GM23338 (cell line): ENCODE measurements at regions not wholly inside any gene's neighbourhood (a gene's known extent, or its start where the extent isn't known, plus 50 kb on each side); places are given as distances from the start of the nearest gene placed in this dataset.

Source experiments
- ATAC-seq: fragments of 200-7000 bp; cut with Tn5 transposase; 3 replicates; pipeline ENCODE4 v1.9.1; 2020
- DNase-seq: peaks from one replicate; pipeline ENCODE4 v3.0.0-alpha.2; 2015; ENCODE audit warnings: low spot score
- H2AFZ ChIP-seq: fragments of 200-600 bp; sonication (generic); 2 replicates; pipeline ENCODE4 v1.8.0; 2016; ENCODE audit warnings: antibody characterized with exemption, mild to moderate bottlenecking, moderate library complexity
- H3F3A ChIP-seq: fragments of 200-600 bp; sonication (generic); replicated peaks from 2 replicates; pipeline ENCODE4 v1.8.0; 2017; ENCODE audit warnings: antibody characterized with exemption, mixed run types, low read depth
- H3K27ac ChIP-seq: fragments of 200-600 bp; sonication (generic); 2 replicates; pipeline ENCODE4 v1.6.1; 2016; ENCODE audit warnings: low read depth
- H3K27me3 ChIP-seq: fragments of 200-600 bp; sonication (generic); 2 replicates; pipeline ENCODE4 v1.8.0; 2016; ENCODE audit warnings: mild to moderate bottlenecking, mixed run types, moderate library complexity; ENCODE audit not compliant: insufficient read depth
- H3K36me3 ChIP-seq: fragments of 200-600 bp; sonication (generic); 2 replicates; pipeline ENCODE4 v1.8.0; 2016; ENCODE audit warnings: mild to moderate bottlenecking; ENCODE audit not compliant: insufficient read depth
- H3K4me1 ChIP-seq: fragments of 200-600 bp; sonication (generic); 2 replicates; pipeline ENCODE4 v1.8.0; 2016; ENCODE audit warnings: mild to moderate bottlenecking, moderate library complexity; ENCODE audit not compliant: insufficient read depth
- H3K4me2 ChIP-seq: fragments of 200-600 bp; sonication (generic); 2 replicates; pipeline ENCODE4 v1.7.1; 2017; ENCODE audit warnings: mixed run types
- H3K4me3 ChIP-seq: fragments of 200-600 bp; sonication (generic); 2 replicates; pipeline ENCODE4 v1.6.1; 2016; ENCODE audit warnings: mixed run types
- H3K79me2 ChIP-seq: fragments of 200-600 bp; sonication (generic); replicated peaks from 2 replicates; pipeline ENCODE4 v1.8.0; 2017; ENCODE audit warnings: mild to moderate bottlenecking; ENCODE audit not compliant: insufficient read depth
- H3K9me2 ChIP-seq: fragments of 200-600 bp; sonication (generic); 2 replicates; pipeline ENCODE4 v1.8.0; 2017; ENCODE audit not compliant: insufficient read depth
- H4K20me1 ChIP-seq: fragments of 200-600 bp; sonication (generic); replicated peaks from 2 replicates; pipeline ENCODE4 v1.8.0; 2017; ENCODE audit warnings: mild to moderate bottlenecking; ENCODE audit not compliant: insufficient read depth
- H3K27ac Mint-ChIP-seq: 2 replicates; pipeline ENCODE4 v1.8.0; 2020; ENCODE audit warnings: inconsistent platforms, mild to moderate bottlenecking, moderate library complexity, mixed read lengths
- H3K27me3 Mint-ChIP-seq: 3 replicates; pipeline ENCODE4 v1.8.0; 2022; ENCODE audit warnings: low read depth, mild to moderate bottlenecking, moderate library complexity, mixed read lengths, inconsistent platforms; ENCODE audit not compliant: insufficient read depth, poor library complexity
- H3K36me3 Mint-ChIP-seq: 3 replicates; pipeline ENCODE4 v1.8.0; 2021; ENCODE audit warnings: low read depth, mild to moderate bottlenecking, inconsistent platforms, moderate library complexity, mixed read lengths
- H3K4me1 Mint-ChIP-seq: 3 replicates; pipeline ENCODE4 v1.8.0; 2020; ENCODE audit warnings: mild to moderate bottlenecking, inconsistent platforms, mixed read lengths
- H3K4me3 Mint-ChIP-seq: 3 replicates; pipeline ENCODE4 v1.8.0; 2021; ENCODE audit warnings: moderate library complexity, mild to moderate bottlenecking, inconsistent platforms, mixed read lengths
- H3K9me3 Mint-ChIP-seq: 3 replicates; pipeline ENCODE4 v1.8.0; 2020; ENCODE audit warnings: moderate library complexity, mild to moderate bottlenecking, inconsistent platforms, mixed read lengths
- CREB1 ChIP-seq: fragments of 250-450 bp; sonication (Bioruptor Pico); IDR thresholded peaks from 2 replicates; pipeline ENCODE4 v1.5.0; 2020; ENCODE audit warnings: low read depth, mild to moderate bottlenecking, moderate library complexity
- EZH2 ChIP-seq: fragments of 200-600 bp; sonication (generic); IDR thresholded peaks from one replicate; pipeline ENCODE4 v1.8.0; 2017; ENCODE audit warnings: antibody characterized with exemption, mild to moderate bottlenecking, low read depth; ENCODE audit not compliant: unreplicated experiment
- EZH2phosphoT487 ChIP-seq: fragments of 200-600 bp; sonication (generic); IDR thresholded peaks from one replicate; pipeline ENCODE4 v1.8.1; 2018; ENCODE audit warnings: antibody characterized with exemption; ENCODE audit not compliant: unreplicated experiment
- JUNB ChIP-seq: IDR thresholded peaks from one replicate; pipeline ENCODE4 v1.6.1; 2016; ENCODE audit warnings: antibody characterized with exemption; ENCODE audit not compliant: unreplicated experiment
- NANOG ChIP-seq: IDR thresholded peaks from 2 replicates; pipeline ENCODE4 v1.6.1; 2016; ENCODE audit warnings: antibody characterized with exemption, borderline replicate concordance
- POLR2AphosphoS5 ChIP-seq: IDR thresholded peaks from 2 replicates; pipeline ENCODE4 v1.6.1; 2016; ENCODE audit warnings: antibody characterized with exemption, low read depth
- STAT1 ChIP-seq: IDR thresholded peaks from one replicate; pipeline ENCODE4 v1.6.1; 2016; ENCODE audit warnings: antibody characterized with exemption; ENCODE audit not compliant: unreplicated experiment
- ZNF114 ChIP-seq: fragments of 250-450 bp; sonication (Bioruptor Pico); IDR thresholded peaks from 2 replicates; pipeline ENCODE4 v1.5.0; 2020; ENCODE audit warnings: mild to moderate bottlenecking, moderate library complexity
- ZNF331 ChIP-seq: fragments of 250-450 bp; sonication (Bioruptor Pico); IDR thresholded peaks from 2 replicates; pipeline ENCODE4 v1.5.0; 2020; ENCODE audit warnings: low read depth, mild to moderate bottlenecking, moderate library complexity
- TF ChIP-seq, protein P1 (sequence below): fragments of 250-450 bp; sonication (Bioruptor Pico); IDR thresholded peaks from 2 replicates; pipeline ENCODE4 v1.5.0; 2020; ENCODE audit warnings: mild to moderate bottlenecking, moderate library complexity
- TF ChIP-seq, protein P2 (sequence below): IDR thresholded peaks from 2 replicates; pipeline ENCODE4 v1.6.1; 2016; ENCODE audit warnings: antibody characterized with exemption
- TF ChIP-seq, protein P3 (sequence below), 2 experiments: fragments of 200-600 bp in 1 of 2; sonication (generic) in 1 of 2; conservative IDR thresholded peaks; 2 replicates each; pipeline versions ENCODE4 v1.5.1 to v1.6.1; 2016 to 2017; ENCODE audit warnings: antibody characterized with exemption in 2 of 2, low read depth in 2 of 2, mild to moderate bottlenecking in 2 of 2, moderate library complexity in 1 of 2
- TF ChIP-seq, protein P4 (sequence below): IDR thresholded peaks from one replicate; pipeline ENCODE4 v1.6.1; 2018; ENCODE audit warnings: antibody characterized with exemption; ENCODE audit not compliant: unreplicated experiment

DNA sequence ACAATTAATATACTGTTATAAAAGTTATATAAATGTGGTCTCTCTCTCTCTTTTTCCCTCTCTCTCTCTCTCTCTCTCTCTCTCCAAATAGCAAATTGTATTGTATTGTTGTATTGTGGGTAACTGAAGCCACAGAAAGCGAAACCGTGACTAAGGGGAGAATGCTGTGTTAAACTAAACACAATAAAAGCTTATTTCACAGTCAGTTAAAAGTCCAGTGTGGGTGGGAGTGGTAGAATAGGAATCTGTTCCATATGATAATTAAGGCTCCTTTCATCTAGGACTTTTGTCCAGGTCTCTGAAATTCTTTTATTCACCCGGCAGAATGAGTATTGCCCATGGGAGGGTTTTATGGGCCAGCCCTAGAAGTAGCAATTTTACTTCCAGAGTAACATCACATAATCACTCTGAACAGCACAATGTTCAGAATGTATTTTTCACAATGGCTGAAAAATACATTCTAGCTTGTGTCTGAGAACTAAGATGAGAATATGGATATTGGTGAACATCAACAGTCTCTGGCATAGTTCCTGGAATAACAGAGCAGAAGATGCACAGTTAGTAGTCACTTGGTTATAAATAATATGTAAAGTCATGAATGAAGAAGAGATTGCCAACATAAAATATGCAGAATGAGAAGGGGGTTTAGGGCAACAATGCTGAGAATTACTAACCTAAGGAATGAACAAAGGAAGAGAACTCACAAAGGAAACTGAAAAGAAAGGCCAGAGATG is 399.1 kb downstream of the PLCL1 start:
- no peak overlapping the region for H3K27ac Mint-ChIP-seq

More for the DNA sequence above, 399.1 kb downstream of the PLCL1 start:
- H3K4me3 ChIP-seq = no peak overlapping the region
- no peaks in the 10 kb centered on the region for H3K27me3 ChIP-seq
- ATAC-seq (no peak), DNase-seq (no peak)
- H3K4me1 Mint-ChIP-seq = no peaks in the 10 kb centered on the region
- H3K27me3 Mint-ChIP-seq = no peaks in the 10 kb centered on the region
- no peaks in the 10 kb centered on the region for H3K36me3 ChIP-seq
- no peaks in the 10 kb centered on the region for H3K4me1 ChIP-seq
- no peak overlapping the region for H3K4me2 ChIP-seq
- H3F3A ChIP-seq = no peaks in the 10 kb centered on the region
- no peaks in the 10 kb centered on the region for H4K20me1 ChIP-seq
- no peaks in the 10 kb centered on the region for H3K79me2 ChIP-seq
- no peak overlapping the region for H2AFZ ChIP-seq
- no peaks in the 10 kb centered on the region for H3K36me3 Mint-ChIP-seq
- no peak overlapping the region for H3K27ac ChIP-seq
- H3K9me2 ChIP-seq = no peaks in the 10 kb centered on the region
- no peaks in the 10 kb centered on the region for H3K9me3 Mint-ChIP-seq
- no peak for TF ChIP-seq STAT1
- TF ChIP-seq ZNF331 (CRISPR knock-in tag) = no peak
- TF ChIP-seq, protein P1, sequence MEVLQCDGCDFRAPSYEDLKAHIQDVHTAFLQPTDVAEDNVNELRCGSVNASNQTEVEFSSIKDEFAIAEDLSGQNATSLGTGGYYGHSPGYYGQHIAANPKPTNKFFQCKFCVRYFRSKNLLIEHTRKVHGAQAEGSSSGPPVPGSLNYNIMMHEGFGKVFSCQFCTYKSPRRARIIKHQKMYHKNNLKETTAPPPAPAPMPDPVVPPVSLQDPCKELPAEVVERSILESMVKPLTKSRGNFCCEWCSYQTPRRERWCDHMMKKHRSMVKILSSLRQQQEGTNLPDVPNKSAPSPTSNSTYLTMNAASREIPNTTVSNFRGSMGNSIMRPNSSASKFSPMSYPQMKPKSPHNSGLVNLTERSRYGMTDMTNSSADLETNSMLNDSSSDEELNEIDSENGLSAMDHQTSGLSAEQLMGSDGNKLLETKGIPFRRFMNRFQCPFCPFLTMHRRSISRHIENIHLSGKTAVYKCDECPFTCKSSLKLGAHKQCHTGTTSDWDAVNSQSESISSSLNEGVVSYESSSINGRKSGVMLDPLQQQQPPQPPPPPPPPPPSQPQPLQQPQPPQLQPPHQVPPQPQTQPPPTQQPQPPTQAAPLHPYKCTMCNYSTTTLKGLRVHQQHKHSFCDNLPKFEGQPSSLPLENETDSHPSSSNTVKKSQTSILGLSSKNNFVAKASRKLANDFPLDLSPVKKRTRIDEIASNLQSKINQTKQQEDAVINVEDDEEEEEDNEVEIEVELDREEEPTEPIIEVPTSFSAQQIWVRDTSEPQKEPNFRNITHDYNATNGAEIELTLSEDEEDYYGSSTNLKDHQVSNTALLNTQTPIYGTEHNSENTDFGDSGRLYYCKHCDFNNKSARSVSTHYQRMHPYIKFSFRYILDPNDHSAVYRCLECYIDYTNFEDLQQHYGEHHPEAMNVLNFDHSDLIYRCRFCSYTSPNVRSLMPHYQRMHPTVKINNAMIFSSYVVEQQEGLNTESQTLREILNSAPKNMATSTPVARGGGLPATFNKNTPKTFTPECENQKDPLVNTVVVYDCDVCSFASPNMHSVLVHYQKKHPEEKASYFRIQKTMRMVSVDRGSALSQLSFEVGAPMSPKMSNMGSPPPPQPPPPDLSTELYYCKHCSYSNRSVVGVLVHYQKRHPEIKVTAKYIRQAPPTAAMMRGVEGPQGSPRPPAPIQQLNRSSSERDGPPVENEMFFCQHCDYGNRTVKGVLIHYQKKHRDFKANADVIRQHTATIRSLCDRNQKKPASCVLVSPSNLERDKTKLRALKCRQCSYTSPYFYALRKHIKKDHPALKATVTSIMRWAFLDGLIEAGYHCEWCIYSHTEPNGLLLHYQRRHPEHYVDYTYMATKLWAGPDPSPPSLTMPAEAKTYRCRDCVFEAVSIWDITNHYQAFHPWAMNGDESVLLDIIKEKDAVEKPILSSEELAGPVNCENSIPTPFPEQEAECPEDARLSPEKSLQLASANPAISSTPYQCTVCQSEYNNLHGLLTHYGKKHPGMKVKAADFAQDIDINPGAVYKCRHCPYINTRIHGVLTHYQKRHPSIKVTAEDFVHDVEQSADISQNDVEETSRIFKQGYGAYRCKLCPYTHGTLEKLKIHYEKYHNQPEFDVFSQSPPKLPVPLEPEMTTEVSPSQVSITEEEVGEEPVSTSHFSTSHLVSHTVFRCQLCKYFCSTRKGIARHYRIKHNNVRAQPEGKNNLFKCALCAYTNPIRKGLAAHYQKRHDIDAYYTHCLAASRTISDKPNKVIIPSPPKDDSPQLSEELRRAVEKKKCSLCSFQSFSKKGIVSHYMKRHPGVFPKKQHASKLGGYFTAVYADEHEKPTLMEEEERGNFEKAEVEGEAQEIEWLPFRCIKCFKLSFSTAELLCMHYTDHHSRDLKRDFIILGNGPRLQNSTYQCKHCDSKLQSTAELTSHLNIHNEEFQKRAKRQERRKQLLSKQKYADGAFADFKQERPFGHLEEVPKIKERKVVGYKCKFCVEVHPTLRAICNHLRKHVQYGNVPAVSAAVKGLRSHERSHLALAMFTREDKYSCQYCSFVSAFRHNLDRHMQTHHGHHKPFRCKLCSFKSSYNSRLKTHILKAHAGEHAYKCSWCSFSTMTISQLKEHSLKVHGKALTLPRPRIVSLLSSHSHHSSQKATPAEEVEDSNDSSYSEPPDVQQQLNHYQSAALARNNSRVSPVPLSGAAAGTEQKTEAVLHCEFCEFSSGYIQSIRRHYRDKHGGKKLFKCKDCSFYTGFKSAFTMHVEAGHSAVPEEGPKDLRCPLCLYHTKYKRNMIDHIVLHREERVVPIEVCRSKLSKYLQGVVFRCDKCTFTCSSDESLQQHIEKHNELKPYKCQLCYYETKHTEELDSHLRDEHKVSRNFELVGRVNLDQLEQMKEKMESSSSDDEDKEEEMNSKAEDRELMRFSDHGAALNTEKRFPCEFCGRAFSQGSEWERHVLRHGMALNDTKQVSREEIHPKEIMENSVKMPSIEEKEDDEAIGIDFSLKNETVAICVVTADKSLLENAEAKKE (CRISPR knock-in tag) = no peak
- TF ChIP-seq, protein P2, sequence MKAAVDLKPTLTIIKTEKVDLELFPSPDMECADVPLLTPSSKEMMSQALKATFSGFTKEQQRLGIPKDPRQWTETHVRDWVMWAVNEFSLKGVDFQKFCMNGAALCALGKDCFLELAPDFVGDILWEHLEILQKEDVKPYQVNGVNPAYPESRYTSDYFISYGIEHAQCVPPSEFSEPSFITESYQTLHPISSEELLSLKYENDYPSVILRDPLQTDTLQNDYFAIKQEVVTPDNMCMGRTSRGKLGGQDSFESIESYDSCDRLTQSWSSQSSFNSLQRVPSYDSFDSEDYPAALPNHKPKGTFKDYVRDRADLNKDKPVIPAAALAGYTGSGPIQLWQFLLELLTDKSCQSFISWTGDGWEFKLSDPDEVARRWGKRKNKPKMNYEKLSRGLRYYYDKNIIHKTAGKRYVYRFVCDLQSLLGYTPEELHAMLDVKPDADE = no peak
- no peak for TF ChIP-seq EZH2
- TF ChIP-seq EZH2phosphoT487 = no peak
- no peak for TF ChIP-seq CREB1
- TF ChIP-seq NANOG = no peak
- TF ChIP-seq, protein P3, sequence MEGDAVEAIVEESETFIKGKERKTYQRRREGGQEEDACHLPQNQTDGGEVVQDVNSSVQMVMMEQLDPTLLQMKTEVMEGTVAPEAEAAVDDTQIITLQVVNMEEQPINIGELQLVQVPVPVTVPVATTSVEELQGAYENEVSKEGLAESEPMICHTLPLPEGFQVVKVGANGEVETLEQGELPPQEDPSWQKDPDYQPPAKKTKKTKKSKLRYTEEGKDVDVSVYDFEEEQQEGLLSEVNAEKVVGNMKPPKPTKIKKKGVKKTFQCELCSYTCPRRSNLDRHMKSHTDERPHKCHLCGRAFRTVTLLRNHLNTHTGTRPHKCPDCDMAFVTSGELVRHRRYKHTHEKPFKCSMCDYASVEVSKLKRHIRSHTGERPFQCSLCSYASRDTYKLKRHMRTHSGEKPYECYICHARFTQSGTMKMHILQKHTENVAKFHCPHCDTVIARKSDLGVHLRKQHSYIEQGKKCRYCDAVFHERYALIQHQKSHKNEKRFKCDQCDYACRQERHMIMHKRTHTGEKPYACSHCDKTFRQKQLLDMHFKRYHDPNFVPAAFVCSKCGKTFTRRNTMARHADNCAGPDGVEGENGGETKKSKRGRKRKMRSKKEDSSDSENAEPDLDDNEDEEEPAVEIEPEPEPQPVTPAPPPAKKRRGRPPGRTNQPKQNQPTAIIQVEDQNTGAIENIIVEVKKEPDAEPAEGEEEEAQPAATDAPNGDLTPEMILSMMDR (conservative IDR thresholded peaks at IDR 0.05; ENCODE audit: low read depth in 2 of 2) = no peak
- TF ChIP-seq JUNB = no peak
- TF ChIP-seq ZNF114 (CRISPR knock-in tag) = no peak
- TF ChIP-seq, protein P4, sequence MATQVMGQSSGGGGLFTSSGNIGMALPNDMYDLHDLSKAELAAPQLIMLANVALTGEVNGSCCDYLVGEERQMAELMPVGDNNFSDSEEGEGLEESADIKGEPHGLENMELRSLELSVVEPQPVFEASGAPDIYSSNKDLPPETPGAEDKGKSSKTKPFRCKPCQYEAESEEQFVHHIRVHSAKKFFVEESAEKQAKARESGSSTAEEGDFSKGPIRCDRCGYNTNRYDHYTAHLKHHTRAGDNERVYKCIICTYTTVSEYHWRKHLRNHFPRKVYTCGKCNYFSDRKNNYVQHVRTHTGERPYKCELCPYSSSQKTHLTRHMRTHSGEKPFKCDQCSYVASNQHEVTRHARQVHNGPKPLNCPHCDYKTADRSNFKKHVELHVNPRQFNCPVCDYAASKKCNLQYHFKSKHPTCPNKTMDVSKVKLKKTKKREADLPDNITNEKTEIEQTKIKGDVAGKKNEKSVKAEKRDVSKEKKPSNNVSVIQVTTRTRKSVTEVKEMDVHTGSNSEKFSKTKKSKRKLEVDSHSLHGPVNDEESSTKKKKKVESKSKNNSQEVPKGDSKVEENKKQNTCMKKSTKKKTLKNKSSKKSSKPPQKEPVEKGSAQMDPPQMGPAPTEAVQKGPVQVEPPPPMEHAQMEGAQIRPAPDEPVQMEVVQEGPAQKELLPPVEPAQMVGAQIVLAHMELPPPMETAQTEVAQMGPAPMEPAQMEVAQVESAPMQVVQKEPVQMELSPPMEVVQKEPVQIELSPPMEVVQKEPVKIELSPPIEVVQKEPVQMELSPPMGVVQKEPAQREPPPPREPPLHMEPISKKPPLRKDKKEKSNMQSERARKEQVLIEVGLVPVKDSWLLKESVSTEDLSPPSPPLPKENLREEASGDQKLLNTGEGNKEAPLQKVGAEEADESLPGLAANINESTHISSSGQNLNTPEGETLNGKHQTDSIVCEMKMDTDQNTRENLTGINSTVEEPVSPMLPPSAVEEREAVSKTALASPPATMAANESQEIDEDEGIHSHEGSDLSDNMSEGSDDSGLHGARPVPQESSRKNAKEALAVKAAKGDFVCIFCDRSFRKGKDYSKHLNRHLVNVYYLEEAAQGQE = no peak
- TF ChIP-seq POLR2AphosphoS5 = no peak
- no peak overlapping the region for H3K4me3 Mint-ChIP-seq
